Mesendoderm (in vitro differentiated cells): ENCODE measurements at regions not wholly inside any gene's neighbourhood (a gene's known extent, or its start where the extent isn't known, plus 50 kb on each side); places are given as distances from the start of the nearest gene placed in this dataset.
A peak's percentile ranks its signal among the peaks of the same experiment; 100 is the strongest.
"Not testable (repeated sequence)": the region's sequence is repeated elsewhere in the genome, so short reads cannot be mapped to it uniquely, and the experiment has no call there.

Experiments
- DNase-seq: peaks from one replicate; pipeline ENCODE4 v3.0.0; 2013
- H2AK5ac ChIP-seq: 2 replicates; pipeline ENCODE4 v1.6.1; 2013; ENCODE audit warnings: low read length, inconsistent platforms
- H2BK120ac ChIP-seq: 2 replicates; pipeline ENCODE4 v1.6.1; 2013; ENCODE audit warnings: low read depth, mild to moderate bottlenecking, low read length, moderate library complexity, mixed read lengths
- H2BK15ac ChIP-seq: replicated peaks from 2 replicates; pipeline ENCODE4 v1.6.1; 2013; ENCODE audit warnings: low read depth, mild to moderate bottlenecking, moderate library complexity
- H2BK5ac ChIP-seq: 2 replicates; pipeline ENCODE4 v1.6.1; 2013; ENCODE audit warnings: low read length, inconsistent platforms
- H3K18ac ChIP-seq: 2 replicates; pipeline ENCODE4 v1.6.1; 2013; ENCODE audit warnings: mild to moderate bottlenecking, low read length, mixed read lengths
- H3K23ac ChIP-seq: one replicate; pipeline ENCODE4 v1.6.1; 2013; ENCODE audit warnings: low read length
- H3K27ac ChIP-seq: 2 replicates; pipeline ENCODE4 v1.5.1; 2013; ENCODE audit warnings: low read depth, mild to moderate bottlenecking, inconsistent platforms, low read length, moderate library complexity
- H3K27me3 ChIP-seq: 2 replicates; pipeline ENCODE4 v1.6.1; 2013; ENCODE audit warnings: low read length, control low read depth, mild to moderate bottlenecking, inconsistent platforms; ENCODE audit not compliant: insufficient read depth, poor library complexity
- H3K36me3 ChIP-seq: 2 replicates; pipeline ENCODE4 v1.6.1; 2013; ENCODE audit warnings: low read length, inconsistent platforms; ENCODE audit not compliant: control insufficient read depth, insufficient read depth
- H3K4ac ChIP-seq: one replicate; pipeline ENCODE4 v1.6.1; 2013; ENCODE audit warnings: low read depth, mild to moderate bottlenecking, low read length, moderate library complexity
- H3K4me1 ChIP-seq: 2 replicates; pipeline ENCODE4 v1.6.1; 2013; ENCODE audit warnings: low read depth, low read length, inconsistent platforms; ENCODE audit not compliant: control insufficient read depth
- H3K4me2 ChIP-seq: 2 replicates; pipeline ENCODE4 v1.6.1; 2013; ENCODE audit warnings: low read length
- H3K4me3 ChIP-seq: 2 replicates; pipeline ENCODE4 v1.5.1; 2013; ENCODE audit warnings: mild to moderate bottlenecking, low read length
- H3K56ac ChIP-seq: one replicate; pipeline ENCODE4 v1.6.1; 2013; ENCODE audit warnings: low read length
- H3K79me1 ChIP-seq: 2 replicates; pipeline ENCODE4 v1.6.1; 2013; ENCODE audit warnings: low read length, inconsistent platforms
- H3K79me2 ChIP-seq: 2 replicates; pipeline ENCODE4 v1.6.1; 2013; ENCODE audit warnings: mild to moderate bottlenecking, low read length; ENCODE audit not compliant: control insufficient read depth, insufficient read depth
- H3K9ac ChIP-seq: 2 replicates; pipeline ENCODE4 v1.6.1; 2013; ENCODE audit warnings: low read length, inconsistent platforms
- H4K5ac ChIP-seq: one replicate; pipeline ENCODE4 v1.6.1; 2013; ENCODE audit warnings: low read length
- H4K8ac ChIP-seq: one replicate; pipeline ENCODE4 v1.6.1; 2013; ENCODE audit warnings: low read depth, mild to moderate bottlenecking, control low read depth, low read length, moderate library complexity
- WGBS: extraction: QIAGEN DNeasy Blood & Tissue Kit; methylation state at CpG from one replicate; pipeline ENCODE4 v1.1.7; 2013; ENCODE audit warnings: low lambda C conversion rate, missing lambda C conversion rate; ENCODE audit not compliant: insufficient coverage; ENCODE audit errors: extremely low coverage; 5-methylcytosine and 5-hydroxymethylcytosine counted together

GRCh38 chr21:15978215-15978738 is 248.5 kb downstream of the USP25 start:
- Histone ChIP-seq H3K79me2 (no peaks in the 10 kb centered on the region), H3K79me1 (no peaks in the 10 kb centered on the region), H3K27ac (peak overlapping the region; percentile 48), H3K9ac (no peak overlapping the region), H3K4me3 (no peak overlapping the region), H2AK5ac (no peak overlapping the region), H3K23ac (no peak overlapping the region), H2BK5ac (no peak overlapping the region), H3K36me3 (no peaks in the 10 kb centered on the region), H4K8ac (no peak overlapping the region), H4K5ac (no peak overlapping the region), H3K4me2 (no peak overlapping the region), H3K56ac (peak overlapping the region; percentile 35), H2BK120ac (no peak overlapping the region), H3K4me1 (peaks cover 2% of the 10 kb centered on the region), H3K18ac (no peak overlapping the region), H2BK15ac (no peak overlapping the region), H3K27me3 (no peaks in the 10 kb centered on the region), H3K4ac (no peak overlapping the region)
- peak; percentile 75 for DNase-seq
- WGBS: no CpG with 5 or more reads among the region's 3 CpGs

- Histone ChIP-seq H3K27ac (peak overlapping the region; percentile 91), H3K18ac (peak overlapping the region; percentile 39), H2BK120ac (peak overlapping the region; percentile 45), H3K4ac (peak overlapping the region; percentile 94)
- not testable (repeated sequence) for H4K8ac ChIP-seq, H3K79me2 ChIP-seq, H3K79me1 ChIP-seq, H2BK5ac ChIP-seq, H2AK5ac ChIP-seq, H3K36me3 ChIP-seq, H4K5ac ChIP-seq, H3K4me2 ChIP-seq, H3K4me1 ChIP-seq, H2BK15ac ChIP-seq, H3K56ac ChIP-seq, H3K27me3 ChIP-seq, H3K23ac ChIP-seq, H3K4me3 ChIP-seq, H3K9ac ChIP-seq
- peak; percentile 51 for DNase-seq
- no CpG with 5 or more reads among the region's 6 CpGs for WGBS
Observed at GRCh38 chr21:15979493-15979892, 249.7 kb downstream of the USP25 start.

DNA sequence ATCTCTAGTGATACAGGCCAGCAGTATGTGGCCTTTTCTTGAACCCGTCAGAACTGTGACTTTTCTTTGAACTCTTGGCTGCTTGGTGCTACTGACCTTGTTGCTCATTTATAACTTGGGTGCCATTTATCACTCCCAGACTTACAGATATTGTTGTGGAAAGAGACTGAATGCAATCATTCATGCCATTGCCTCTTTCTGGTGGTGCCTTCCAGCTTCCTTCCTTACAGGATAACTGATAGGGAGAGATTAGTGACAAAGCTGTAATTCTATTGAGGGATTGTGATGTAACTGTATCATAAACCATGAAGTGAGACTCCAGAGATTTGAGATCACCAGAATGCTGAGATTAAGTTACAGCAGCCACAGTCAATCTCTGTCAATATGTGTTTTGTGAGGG is 256.5 kb downstream of the USP25 start:
- no peak overlapping the region for H4K5ac ChIP-seq
- H3K36me3 ChIP-seq: no peaks in the 10 kb centered on the region
- no peak overlapping the region for H2BK5ac ChIP-seq
- H4K8ac ChIP-seq: no peak overlapping the region
- no peak overlapping the region for H2BK120ac ChIP-seq
- no peaks in the 10 kb centered on the region for H3K79me1 ChIP-seq
- WGBS: no CpG with 5 or more reads among the region's 1 CpG
- H3K27ac ChIP-seq: no peak overlapping the region
- no peaks in the 10 kb centered on the region for H3K79me2 ChIP-seq
- peak; percentile 35 for DNase-seq
- H3K4me1 ChIP-seq: no peaks in the 10 kb centered on the region
- H3K23ac ChIP-seq: no peak overlapping the region
- H3K4ac ChIP-seq: peak overlapping the region; percentile 52
- no peak overlapping the region for H3K56ac ChIP-seq
- no peak overlapping the region for H3K18ac ChIP-seq
- no peak overlapping the region for H2BK15ac ChIP-seq
- H3K4me2 ChIP-seq: no peak overlapping the region
- no peak overlapping the region for H2AK5ac ChIP-seq
- no peaks in the 10 kb centered on the region for H3K27me3 ChIP-seq
- H3K4me3 ChIP-seq: no peak overlapping the region
- H3K9ac ChIP-seq: no peak overlapping the region

GRCh38 chr21:15992171-15992570 is 262.4 kb downstream of the USP25 start:
- no peak for DNase-seq
- H2BK120ac ChIP-seq: no peak overlapping the region
- no peak overlapping the region for H3K4me3 ChIP-seq
- no peaks in the 10 kb centered on the region for H3K79me1 ChIP-seq
- no peak overlapping the region for H3K4me2 ChIP-seq
- no peak overlapping the region for H3K18ac ChIP-seq
- no peak overlapping the region for H3K23ac ChIP-seq
- H2BK5ac ChIP-seq: no peak overlapping the region
- H3K56ac ChIP-seq: no peak overlapping the region
- H3K27ac ChIP-seq: no peak overlapping the region
- H3K79me2 ChIP-seq: no peaks in the 10 kb centered on the region
- no peak overlapping the region for H3K4ac ChIP-seq
- no peaks in the 10 kb centered on the region for H3K36me3 ChIP-seq
- H2BK15ac ChIP-seq: no peak overlapping the region
- no peak overlapping the region for H3K9ac ChIP-seq
- no peaks in the 10 kb centered on the region for H3K4me1 ChIP-seq
- H4K5ac ChIP-seq: no peak overlapping the region
- no peak overlapping the region for H4K8ac ChIP-seq
- no peaks in the 10 kb centered on the region for H3K27me3 ChIP-seq
- WGBS: no CpG with 5 or more reads among the region's 1 CpG
- H2AK5ac ChIP-seq: no peak overlapping the region

- Histone ChIP-seq H3K36me3 (no peaks in the 10 kb centered on the region), H2BK5ac (no peak overlapping the region), H2AK5ac (no peak overlapping the region), H3K79me1 (no peaks in the 10 kb centered on the region), H3K4ac (no peak overlapping the region), H4K5ac (no peak overlapping the region), H3K4me2 (no peak overlapping the region), H3K79me2 (no peaks in the 10 kb centered on the region), H2BK15ac (no peak overlapping the region), H3K27ac (no peak overlapping the region), H4K8ac (no peak overlapping the region), H3K9ac (no peak overlapping the region), H3K23ac (no peak overlapping the region), H3K18ac (no peak overlapping the region), H3K56ac (no peak overlapping the region), H2BK120ac (no peak overlapping the region), H3K4me3 (no peak overlapping the region), H3K27me3 (no peaks in the 10 kb centered on the region), H3K4me1 (no peaks in the 10 kb centered on the region)
- WGBS: no CpG with 5 or more reads among the region's 2 CpGs
- no peak for DNase-seq
Observed at GRCh38 chr21:15993951-15994350, 264.2 kb downstream of the USP25 start.

DNA sequence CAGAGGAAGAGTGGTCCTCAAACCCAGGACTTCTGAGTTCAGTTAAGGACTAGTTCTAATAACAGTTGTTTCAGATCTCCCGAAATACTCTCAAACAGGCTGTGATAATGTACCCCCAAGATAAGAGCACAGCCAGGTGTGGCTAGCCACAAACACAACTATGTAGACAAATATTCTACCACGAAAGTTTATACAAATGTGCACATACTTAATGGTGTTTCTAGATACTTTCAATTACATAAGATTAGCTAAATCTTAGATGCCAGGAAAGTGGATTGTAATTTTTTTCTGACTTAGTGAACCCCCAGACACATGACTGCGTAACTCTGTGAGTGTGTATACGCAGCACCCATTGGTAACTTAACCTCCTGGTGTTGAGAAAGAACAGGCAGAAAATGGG is 270.0 kb downstream of the USP25 start:
- H3K4me1 ChIP-seq: no peaks in the 10 kb centered on the region
- H4K5ac ChIP-seq: no peak overlapping the region
- H2BK15ac ChIP-seq: no peak overlapping the region
- no peaks in the 10 kb centered on the region for H3K79me2 ChIP-seq
- H3K56ac ChIP-seq: no peak overlapping the region
- no peak overlapping the region for H4K8ac ChIP-seq
- H3K23ac ChIP-seq: no peak overlapping the region
- H3K36me3 ChIP-seq: no peaks in the 10 kb centered on the region
- no peak overlapping the region for H2AK5ac ChIP-seq
- WGBS: no CpG with 5 or more reads among the region's 4 CpGs
- no peak overlapping the region for H2BK120ac ChIP-seq
- H3K4me2 ChIP-seq: no peak overlapping the region
- no peak overlapping the region for H3K4me3 ChIP-seq
- H3K18ac ChIP-seq: no peak overlapping the region
- H3K79me1 ChIP-seq: no peaks in the 10 kb centered on the region
- H3K27me3 ChIP-seq: no peaks in the 10 kb centered on the region
- H3K27ac ChIP-seq: no peak overlapping the region
- no peak overlapping the region for H3K9ac ChIP-seq
- no peak for DNase-seq
- no peak overlapping the region for H3K4ac ChIP-seq
- no peak overlapping the region for H2BK5ac ChIP-seq
